Nephron progenitor cell (in vitro differentiated cells): ENCODE measurements at regions not wholly inside any gene's neighbourhood (a gene's known extent, or its start where the extent isn't known, plus 50 kb on each side); places are given as distances from the start of the nearest gene placed in this dataset.

Source experiments
- DNase-seq: peaks from one replicate; pipeline ENCODE4 v3.0.0; 2021
- H3K27ac Mint-ChIP-seq: 2 replicates; pipeline ENCODE4 v1.8.0; 2021; ENCODE audit warnings: mild to moderate bottlenecking, moderate library complexity, mixed read lengths
- H3K27me3 Mint-ChIP-seq: 2 replicates; pipeline ENCODE4 v1.8.0; 2021; ENCODE audit warnings: mild to moderate bottlenecking, low read depth, mixed read lengths; ENCODE audit not compliant: poor library complexity
- H3K36me3 Mint-ChIP-seq: 2 replicates; pipeline ENCODE4 v1.8.0; 2021; ENCODE audit warnings: low read depth, mixed read lengths
- H3K4me1 Mint-ChIP-seq: 2 replicates; pipeline ENCODE4 v1.8.0; 2021; ENCODE audit warnings: mixed read lengths
- H3K4me3 Mint-ChIP-seq: 2 replicates; pipeline ENCODE4 v1.8.0; 2021; ENCODE audit warnings: mild to moderate bottlenecking, moderate library complexity, mixed read lengths
- H3K9me3 Mint-ChIP-seq: 2 replicates; pipeline ENCODE4 v1.8.0; 2021; ENCODE audit warnings: mild to moderate bottlenecking, moderate library complexity, mixed read lengths
- CTCF ChIP-seq: fragments of 200-600 bp; sonication (generic); IDR thresholded peaks from 2 replicates; pipeline ENCODE4 v1.5.0; 2021; ENCODE audit warnings: antibody characterized with exemption

GRCh38 chr4:41364876-41365275 lies 108.1 kb downstream of the UCHL1 start:
- DNase-seq: no peak
- Mint-ChIP-seq H3K27ac (no peak overlapping the region), H3K4me3 (no peak overlapping the region), H3K36me3 (peaks cover 14% of the 10 kb centered on the region), H3K27me3 (peaks cover 27% of the 10 kb centered on the region), H3K4me1 (peaks cover 40% of the 10 kb centered on the region), H3K9me3 (no peaks in the 10 kb centered on the region)
- no peak for TF ChIP-seq CTCF

GRCh38 chr4:41365681-41366080 lies 109.0 kb downstream of the UCHL1 start:
- DNase-seq: no peak
- no peak for TF ChIP-seq CTCF
- Mint-ChIP-seq H3K36me3 (peaks cover 14% of the 10 kb centered on the region), H3K27ac (no peak overlapping the region), H3K9me3 (no peaks in the 10 kb centered on the region), H3K27me3 (peaks cover 25% of the 10 kb centered on the region), H3K4me3 (no peak overlapping the region), H3K4me1 (peaks cover 41% of the 10 kb centered on the region)

- no peak for DNase-seq
- H3K36me3 Mint-ChIP-seq: peaks cover 14% of the 10 kb centered on the region
- H3K27ac Mint-ChIP-seq: no peak overlapping the region
- no peak overlapping the region for H3K4me3 Mint-ChIP-seq
- no peak for TF ChIP-seq CTCF
- H3K4me1 Mint-ChIP-seq: peaks cover 32% of the 10 kb centered on the region
- no peaks in the 10 kb centered on the region for H3K9me3 Mint-ChIP-seq
- peaks cover 19% of the 10 kb centered on the region for H3K27me3 Mint-ChIP-seq
These were observed 110.3 kb downstream of the UCHL1 start for GRCh38 chr4:41366911-41367517.

GRCh38 chr4:41369680-41370079 lies 113.0 kb downstream of the UCHL1 start:
- H3K4me3 Mint-ChIP-seq: no peak overlapping the region
- H3K27ac Mint-ChIP-seq: no peak overlapping the region
- H3K4me1 Mint-ChIP-seq: peaks cover 19% of the 10 kb centered on the region
- no peaks in the 10 kb centered on the region for H3K9me3 Mint-ChIP-seq
- no peak for DNase-seq
- TF ChIP-seq CTCF: no peak
- H3K36me3 Mint-ChIP-seq: peaks cover 27% of the 10 kb centered on the region
- peaks cover 2% of the 10 kb centered on the region for H3K27me3 Mint-ChIP-seq

- peaks cover 18% of the 10 kb centered on the region for H3K36me3 Mint-ChIP-seq
- H3K27ac Mint-ChIP-seq: no peak overlapping the region
- peaks cover 6% of the 10 kb centered on the region for H3K27me3 Mint-ChIP-seq
- no peak for TF ChIP-seq CTCF
- peaks cover 14% of the 10 kb centered on the region for H3K4me1 Mint-ChIP-seq
- H3K4me3 Mint-ChIP-seq: no peak overlapping the region
- no peak for DNase-seq
- H3K9me3 Mint-ChIP-seq: peaks cover 6% of the 10 kb centered on the region
These were observed 116.5 kb downstream of the UCHL1 start for GRCh38 chr4:41373221-41373620.

- peaks cover 18% of the 10 kb centered on the region for H3K9me3 Mint-ChIP-seq
- no peak for TF ChIP-seq CTCF
- no peak overlapping the region for H3K4me3 Mint-ChIP-seq
- DNase-seq: no peak
- H3K4me1 Mint-ChIP-seq: peaks cover 11% of the 10 kb centered on the region
- no peak overlapping the region for H3K27ac Mint-ChIP-seq
- peaks cover 6% of the 10 kb centered on the region for H3K27me3 Mint-ChIP-seq
- H3K36me3 Mint-ChIP-seq: peaks cover 30% of the 10 kb centered on the region
These were observed 117.8 kb downstream of the UCHL1 start for GRCh38 chr4:41374490-41374889.
